HL-60 (cell line): ENCODE measurements at regions not wholly inside any gene's neighbourhood (a gene's known extent, or its start where the extent isn't known, plus 50 kb on each side); places are given as distances from the start of the nearest gene placed in this dataset.

Experiments used
- POLR2AphosphoS5 ChIP-seq: IDR thresholded peaks from 2 replicates; pipeline ENCODE4 v1.6.1; 2012; ENCODE audit warnings: low read depth
- TF ChIP-seq, protein P1 (sequence below): IDR thresholded peaks from one replicate; pipeline ENCODE4 v1.5.1; 2011; ENCODE audit warnings: low read length, control low read depth, inconsistent platforms; ENCODE audit not compliant: insufficient read depth

DNA sequence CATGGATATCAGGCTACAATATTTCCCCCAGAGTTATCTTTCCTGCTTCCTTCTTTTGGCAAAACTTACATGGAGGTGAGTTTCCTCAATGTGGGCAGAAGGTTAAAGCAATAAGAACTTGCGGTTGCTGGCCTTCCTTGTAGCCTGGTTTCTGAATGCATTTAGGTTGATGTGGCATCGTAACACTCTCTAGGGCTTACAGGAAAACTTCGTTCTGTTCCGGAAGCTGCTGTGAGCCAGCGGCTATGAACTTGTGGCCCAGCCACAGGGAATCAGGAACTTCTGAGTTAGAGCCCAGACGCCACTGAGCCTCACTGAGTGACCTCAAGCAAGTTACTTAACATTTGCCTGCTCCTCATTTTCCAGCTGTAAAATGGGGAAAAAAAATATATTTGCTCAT lies 623.4 kb upstream of the ADAMTS5 start:
- no peak for TF ChIP-seq POLR2AphosphoS5
- TF ChIP-seq, protein P1, sequence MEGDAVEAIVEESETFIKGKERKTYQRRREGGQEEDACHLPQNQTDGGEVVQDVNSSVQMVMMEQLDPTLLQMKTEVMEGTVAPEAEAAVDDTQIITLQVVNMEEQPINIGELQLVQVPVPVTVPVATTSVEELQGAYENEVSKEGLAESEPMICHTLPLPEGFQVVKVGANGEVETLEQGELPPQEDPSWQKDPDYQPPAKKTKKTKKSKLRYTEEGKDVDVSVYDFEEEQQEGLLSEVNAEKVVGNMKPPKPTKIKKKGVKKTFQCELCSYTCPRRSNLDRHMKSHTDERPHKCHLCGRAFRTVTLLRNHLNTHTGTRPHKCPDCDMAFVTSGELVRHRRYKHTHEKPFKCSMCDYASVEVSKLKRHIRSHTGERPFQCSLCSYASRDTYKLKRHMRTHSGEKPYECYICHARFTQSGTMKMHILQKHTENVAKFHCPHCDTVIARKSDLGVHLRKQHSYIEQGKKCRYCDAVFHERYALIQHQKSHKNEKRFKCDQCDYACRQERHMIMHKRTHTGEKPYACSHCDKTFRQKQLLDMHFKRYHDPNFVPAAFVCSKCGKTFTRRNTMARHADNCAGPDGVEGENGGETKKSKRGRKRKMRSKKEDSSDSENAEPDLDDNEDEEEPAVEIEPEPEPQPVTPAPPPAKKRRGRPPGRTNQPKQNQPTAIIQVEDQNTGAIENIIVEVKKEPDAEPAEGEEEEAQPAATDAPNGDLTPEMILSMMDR, result no peak
